H9 (cell line): ENCODE measurements at regions not wholly inside any gene's neighbourhood (a gene's known extent, or its start where the extent isn't known, plus 50 kb on each side); places are given as distances from the start of the nearest gene placed in this dataset.

Experiments
- DNase-seq: peaks from one replicate; pipeline ENCODE4 v3.0.0-alpha.2; 2017
- H2AFZ ChIP-seq: one replicate; pipeline ENCODE4 v1.6.1; 2013; ENCODE audit warnings: mild to moderate bottlenecking, low read length, control low read depth, moderate library complexity
- H2AK5ac ChIP-seq: 2 replicates; pipeline ENCODE4 v1.6.1; 2013; ENCODE audit warnings: low read length, control low read depth, mixed read lengths; ENCODE audit not compliant: insufficient read length
- H2BK120ac ChIP-seq: one replicate; pipeline ENCODE4 v1.6.1; 2013; ENCODE audit warnings: low read depth, mild to moderate bottlenecking, low read length, control low read depth, inconsistent platforms; ENCODE audit not compliant: poor library complexity, severe bottlenecking
- H2BK12ac ChIP-seq: 2 replicates; pipeline ENCODE4 v1.6.1; 2013; ENCODE audit warnings: low read length, control low read depth, mixed read lengths, low read depth; ENCODE audit not compliant: insufficient read length
- H2BK15ac ChIP-seq: 2 replicates; pipeline ENCODE4 v1.6.1; 2013; ENCODE audit warnings: low read depth, low read length, control low read depth
- H2BK20ac ChIP-seq: one replicate; pipeline ENCODE4 v1.6.1; 2013; ENCODE audit warnings: low read depth, mild to moderate bottlenecking, low read length, control low read depth, inconsistent platforms; ENCODE audit not compliant: poor library complexity, severe bottlenecking
- H2BK5ac ChIP-seq: 2 replicates; pipeline ENCODE4 v1.6.1; 2013; ENCODE audit warnings: low read length, control low read depth, mixed read lengths; ENCODE audit not compliant: insufficient read length
- H3K14ac ChIP-seq: 2 replicates; pipeline ENCODE4 v1.6.1; 2013; ENCODE audit warnings: low read length, control low read depth; ENCODE audit not compliant: insufficient read depth
- H3K18ac ChIP-seq: 2 replicates; pipeline ENCODE4 v1.6.1; 2013; ENCODE audit warnings: low read depth, mild to moderate bottlenecking, mixed read lengths, low read length, control low read depth; ENCODE audit not compliant: insufficient read length
- H3K23ac ChIP-seq: 2 replicates; pipeline ENCODE4 v1.6.1; 2013; ENCODE audit warnings: low read length, control low read depth, mixed read lengths, low read depth; ENCODE audit not compliant: insufficient read length
- H3K23me2 ChIP-seq: 2 replicates; pipeline ENCODE4 v1.6.1; 2013; ENCODE audit warnings: low read depth, mild to moderate bottlenecking, mixed read lengths, low read length, control low read depth; ENCODE audit not compliant: insufficient read length, poor library complexity, severe bottlenecking
- H3K27ac ChIP-seq: 2 replicates; pipeline ENCODE4 v1.5.1; 2013; ENCODE audit warnings: low read length, control low read depth, mixed read lengths, low read depth; ENCODE audit not compliant: insufficient read length
- H3K27me3 ChIP-seq: 2 replicates; pipeline ENCODE4 v1.6.1; 2013; ENCODE audit warnings: low read length, control low read depth, inconsistent platforms; ENCODE audit not compliant: insufficient read depth
- H3K4ac ChIP-seq: 2 replicates; pipeline ENCODE4 v1.6.1; 2013; ENCODE audit warnings: low read depth, mild to moderate bottlenecking, control low read depth, inconsistent platforms, low read length, moderate library complexity
- H3K4me1 ChIP-seq: 2 replicates; pipeline ENCODE4 v1.6.1; 2013; ENCODE audit warnings: low read length, control low read depth, inconsistent platforms; ENCODE audit not compliant: insufficient read depth
- H3K4me2 ChIP-seq: 2 replicates; pipeline ENCODE4 v1.6.1; 2013; ENCODE audit warnings: low read length, control low read depth, mixed read lengths; ENCODE audit not compliant: insufficient read length, insufficient read depth
- H3K56ac ChIP-seq: 2 replicates; pipeline ENCODE4 v1.6.1; 2013; ENCODE audit warnings: low read depth, mild to moderate bottlenecking, mixed read lengths, low read length, control low read depth; ENCODE audit not compliant: insufficient read length
- H3K79me1 ChIP-seq: 2 replicates; pipeline ENCODE4 v1.6.1; 2013; ENCODE audit warnings: low read depth, mild to moderate bottlenecking, moderate library complexity, low read length, control low read depth, inconsistent platforms; ENCODE audit not compliant: insufficient read depth, poor library complexity, severe bottlenecking
- H3K79me2 ChIP-seq: 2 replicates; pipeline ENCODE4 v1.6.1; 2013; ENCODE audit warnings: low read length, control low read depth, inconsistent platforms; ENCODE audit not compliant: insufficient read depth
- H3K9ac ChIP-seq: 2 replicates; pipeline ENCODE4 v1.6.1; 2013; ENCODE audit warnings: low read length, control low read depth, mixed read lengths; ENCODE audit not compliant: insufficient read length; ENCODE audit errors: extremely low read depth
- H3K9me3 ChIP-seq: one replicate; pipeline ENCODE4 v1.6.1; 2013; ENCODE audit warnings: low read depth, low read length, inconsistent platforms; ENCODE audit not compliant: control insufficient read depth
- H3T11ph ChIP-seq: one replicate; pipeline ENCODE4 v1.6.1; 2013; ENCODE audit warnings: mild to moderate bottlenecking, low read length, control low read depth, inconsistent platforms
- H4K20me1 ChIP-seq: one replicate; pipeline ENCODE4 v1.6.1; 2013; ENCODE audit not compliant: control insufficient read depth, insufficient read length, insufficient read depth
- H4K5ac ChIP-seq: 2 replicates; pipeline ENCODE4 v1.6.1; 2013; ENCODE audit warnings: low read depth, mild to moderate bottlenecking, mixed read lengths, low read length, control low read depth; ENCODE audit not compliant: insufficient read length
- H4K8ac ChIP-seq: replicated peaks from 2 replicates; pipeline ENCODE4 v1.6.1; 2013; ENCODE audit warnings: low read length, control low read depth, mixed read lengths, low read depth; ENCODE audit not compliant: insufficient read length
- H4K91ac ChIP-seq: 2 replicates; pipeline ENCODE4 v1.6.1; 2013; ENCODE audit warnings: low read depth, mild to moderate bottlenecking, moderate library complexity, mixed read lengths, low read length, control low read depth; ENCODE audit not compliant: insufficient read length
- H3K27ac Mint-ChIP-seq, 3 experiments: 2 replicates in 2 of 3; 3 replicates in 1 of 3; pipeline ENCODE4 v1.8.0; 2020 to 2021; ENCODE audit warnings: mixed read lengths in 3 of 3, mild to moderate bottlenecking in 1 of 3, moderate library complexity in 1 of 3
- H3K27me3 Mint-ChIP-seq: 2 replicates; pipeline ENCODE4 v1.8.0; 2021; ENCODE audit warnings: low read depth, mild to moderate bottlenecking, moderate library complexity, mixed read lengths
- H3K36me3 Mint-ChIP-seq, 3 experiments: 2 replicates in 2 of 3; 3 replicates in 1 of 3; pipeline ENCODE4 v1.8.0; 2020 to 2021; ENCODE audit warnings: low read depth in 3 of 3, mixed read lengths in 3 of 3; ENCODE audit not compliant: insufficient read depth in 1 of 3
- H3K4me1 Mint-ChIP-seq, 2 experiments: 2 replicates each; pipeline ENCODE4 v1.8.0; 2020; ENCODE audit warnings: mixed read lengths in 2 of 2
- H3K4me3 Mint-ChIP-seq, 2 experiments: 2 replicates in 1 of 2; 3 replicates in 1 of 2; pipeline ENCODE4 v1.8.0; 2020 to 2021; ENCODE audit warnings: mild to moderate bottlenecking in 2 of 2, mixed read lengths in 2 of 2, moderate library complexity in 1 of 2
- H3K9me3 Mint-ChIP-seq, 2 experiments: 2 replicates in 1 of 2; 3 replicates in 1 of 2; pipeline ENCODE4 v1.8.0; 2020; ENCODE audit warnings: mild to moderate bottlenecking in 2 of 2, mixed read lengths in 2 of 2, moderate library complexity in 1 of 2
- CTCF ChIP-seq: fragments of 200-600 bp; sonication (generic); conservative IDR thresholded peaks from 3 replicates; pipeline ENCODE4 v1.8.0; 2021; ENCODE audit warnings: antibody characterized with exemption, mild to moderate bottlenecking
- WGBS: extraction: QIAGEN DNeasy Blood & Tissue Kit; methylation state at CpG from one replicate; pipeline ENCODE4 v1.1.7; 2013; ENCODE audit warnings: missing lambda C conversion rate, low lambda C conversion rate, mixed read lengths; ENCODE audit not compliant: insufficient read length; ENCODE audit errors: extremely low coverage; 5-methylcytosine and 5-hydroxymethylcytosine counted together

GRCh38 chr2:72062336-72062735 lies 85.3 kb downstream of the CYP26B1 start:
- DNase-seq: no peak
- H3K23ac ChIP-seq: no peak overlapping the region
- no peak overlapping the region for H2BK12ac ChIP-seq
- H3K9ac ChIP-seq: no peak overlapping the region
- peaks cover 23 to 33% of the 10 kb centered on the region in 2 experiments for H3K9me3 Mint-ChIP-seq
- H3K27ac Mint-ChIP-seq: peak overlapping the region in 1 of 3 experiments; percentile 71; a peak in 1 of 7 replicates
- H4K20me1 ChIP-seq: no peaks in the 10 kb centered on the region
- H4K5ac ChIP-seq: no peak overlapping the region
- H3K4me2 ChIP-seq: no peak overlapping the region
- no peak overlapping the region for H3K4ac ChIP-seq
- WGBS: no CpG with 5 or more reads among the region's 3 CpGs
- no peak overlapping the region for H4K8ac ChIP-seq
- no peak overlapping the region for H2BK20ac ChIP-seq
- no peak overlapping the region for H2BK5ac ChIP-seq
- no peak overlapping the region for H3T11ph ChIP-seq
- no peaks in the 10 kb centered on the region for H3K9me3 ChIP-seq
- no peak overlapping the region for H3K4me3 Mint-ChIP-seq
- no peak overlapping the region for H2BK15ac ChIP-seq
- H3K27ac ChIP-seq: no peak overlapping the region
- H3K23me2 ChIP-seq: no peaks in the 10 kb centered on the region
- H3K4me1 Mint-ChIP-seq: no peaks in the 10 kb centered on the region
- H2AFZ ChIP-seq: no peak overlapping the region
- no peaks in the 10 kb centered on the region for H3K79me1 ChIP-seq
- H3K27me3 Mint-ChIP-seq: no peaks in the 10 kb centered on the region; the same call in 1 of the 2 replicates
- H2AK5ac ChIP-seq: no peak overlapping the region
- no peaks in the 10 kb centered on the region for H3K27me3 ChIP-seq
- no peak overlapping the region for H3K14ac ChIP-seq
- no peak for TF ChIP-seq CTCF
- H3K56ac ChIP-seq: no peak overlapping the region
- no peak overlapping the region for H3K18ac ChIP-seq
- H2BK120ac ChIP-seq: no peak overlapping the region
- no peaks in the 10 kb centered on the region for H3K4me1 ChIP-seq
- H3K79me2 ChIP-seq: no peaks in the 10 kb centered on the region
- H3K36me3 Mint-ChIP-seq: peaks cover 3 to 12% (median 3%) of the 10 kb centered on the region in 3 experiments; a peak in 5 of 7 replicates
- H4K91ac ChIP-seq: no peak overlapping the region
